Epithelial cell of proximal tubule (primary cell): ENCODE measurements at regions not wholly inside any gene's neighbourhood (a gene's known extent, or its start where the extent isn't known, plus 50 kb on each side); places are given as distances from the start of the nearest gene placed in this dataset.

Source experiments
- DNase-seq: peaks from one replicate; pipeline ENCODE4 v3.0.0-alpha.2; 2011; ENCODE audit warnings: low read depth
- H3K4me3 ChIP-seq: 2 replicates; pipeline ENCODE4 v1.5.1; 2011; ENCODE audit warnings: low read depth, mild to moderate bottlenecking, low read length
- CTCF ChIP-seq: conservative IDR thresholded peaks from 2 replicates; pipeline ENCODE4 v1.5.1; 2012; ENCODE audit warnings: low read depth, mild to moderate bottlenecking, low read length

DNA sequence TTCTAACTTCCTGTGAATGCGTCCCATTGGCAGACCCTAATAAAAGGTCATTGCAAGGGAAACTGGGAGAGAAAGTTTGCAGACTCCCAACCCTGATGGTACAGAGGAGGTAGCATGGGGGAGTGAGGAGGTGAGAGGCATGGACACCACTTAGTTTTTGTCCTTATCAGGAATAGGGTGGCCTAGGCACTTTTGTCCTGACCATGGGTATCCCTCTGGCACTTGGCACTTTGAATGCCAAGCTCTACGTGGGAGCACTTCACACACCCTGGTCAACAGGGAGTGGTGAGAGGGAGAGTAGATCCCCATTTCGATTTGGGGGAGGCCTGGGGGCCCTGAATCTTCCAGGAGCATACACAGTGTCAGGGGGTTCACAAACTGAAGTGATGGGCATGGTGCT, 75.6 kb upstream of the SH3PXD2B start:
- TF ChIP-seq CTCF, result no peak
- DNase-seq, result no peak
- no peak overlapping the region for H3K4me3 ChIP-seq

GRCh38 chr5:172528440-172528839, 74.1 kb upstream of the SH3PXD2B start:
- no peak for DNase-seq
- TF ChIP-seq CTCF, result no peak
- H3K4me3 ChIP-seq, result no peak overlapping the region

GRCh38 chr5:172527559-172527958, 73.2 kb upstream of the SH3PXD2B start:
- DNase-seq, result no peak
- H3K4me3 ChIP-seq, result no peak overlapping the region
- TF ChIP-seq CTCF, result no peak

DNA sequence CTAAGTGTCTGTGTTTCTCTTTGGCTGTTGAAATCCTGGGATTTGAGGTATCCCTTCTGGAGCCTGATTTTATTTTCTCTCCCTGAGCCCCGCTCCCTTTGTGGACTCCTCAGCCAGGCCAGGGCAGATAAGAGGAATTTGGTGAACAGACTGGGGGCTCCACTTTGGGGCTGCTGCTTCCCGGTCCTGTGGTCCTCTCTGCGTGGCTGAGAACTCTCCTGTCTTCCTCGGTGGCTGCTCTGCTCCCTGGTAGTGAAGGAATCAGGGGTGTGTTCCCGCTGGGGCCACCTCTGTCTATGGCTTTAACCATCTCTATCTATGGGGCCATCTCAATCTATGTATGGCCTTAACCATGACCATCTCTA, 71.7 kb upstream of the SH3PXD2B start:
- no peak for TF ChIP-seq CTCF
- no peak overlapping the region for H3K4me3 ChIP-seq
- no peak for DNase-seq

DNA sequence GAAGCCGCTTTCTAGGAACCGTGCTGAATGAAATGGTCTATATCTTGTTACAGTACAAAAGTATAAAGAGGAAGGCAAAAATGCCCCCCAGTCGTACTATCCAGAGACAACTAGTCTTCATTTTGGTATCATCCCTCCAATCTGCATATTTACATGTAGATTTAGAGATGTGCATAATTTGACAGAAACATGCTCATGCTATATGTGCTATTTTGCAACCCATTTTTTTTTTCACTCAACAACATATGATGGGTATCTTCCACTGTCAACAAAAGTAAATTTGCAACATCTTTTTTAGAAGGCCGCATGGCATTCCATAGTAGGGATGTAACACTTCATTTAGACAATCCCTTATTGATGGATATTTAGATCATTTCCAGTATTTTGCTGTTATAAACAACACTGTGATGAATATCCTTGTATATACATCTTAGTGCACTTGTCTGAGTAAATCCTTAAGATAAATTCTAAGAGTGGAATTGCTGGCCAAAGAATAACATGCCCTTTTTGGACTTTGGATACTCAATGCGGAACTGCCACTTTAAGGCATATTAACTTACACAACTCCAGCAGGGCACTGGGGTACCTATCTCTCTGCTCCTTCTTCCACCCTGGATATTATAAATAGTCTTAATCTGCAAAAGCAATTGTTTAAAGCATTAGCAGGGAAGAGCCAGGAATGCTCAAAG, 71.1 kb upstream of the SH3PXD2B start:
- no peak overlapping the region for H3K4me3 ChIP-seq
- DNase-seq, result no peak
- TF ChIP-seq CTCF, result no peak

GRCh38 chr5:172524573-172525021, 70.3 kb upstream of the SH3PXD2B start:
- H3K4me3 ChIP-seq, result no peak overlapping the region
- DNase-seq, result no peak
- TF ChIP-seq CTCF, result no peak

GRCh38 chr5:172523146-172523745, 68.9 kb upstream of the SH3PXD2B start:
- no peak overlapping the region for H3K4me3 ChIP-seq
- DNase-seq, result no peak
- TF ChIP-seq CTCF, result no peak
